ENCODE measurements at regions not wholly inside any gene's neighbourhood (a gene's known extent, or its start where the extent isn't known, plus 50 kb on each side); places are given as distances from the start of the nearest gene placed in this dataset.
A peak's percentile ranks its signal among the peaks of the same experiment; 100 is the strongest.

DNA sequence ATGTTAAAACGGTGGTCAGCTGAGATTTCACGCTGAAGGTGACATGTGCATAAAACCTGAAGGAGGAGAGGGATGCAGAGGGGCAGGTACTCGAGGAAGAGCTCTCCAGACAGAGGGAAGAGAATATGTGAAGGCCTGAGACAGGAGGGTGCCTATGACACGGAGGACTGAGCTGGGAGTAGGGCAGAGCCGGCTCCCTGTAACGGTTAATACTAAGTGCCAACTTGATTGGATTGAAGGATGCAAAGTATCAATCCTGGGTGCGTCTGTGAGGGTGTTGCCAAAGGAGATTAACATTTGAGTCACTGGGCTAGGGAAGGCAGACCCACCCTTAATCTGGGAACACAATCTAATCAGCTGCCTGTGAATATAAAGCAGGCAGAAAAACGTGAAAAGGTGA lies 136.2 kb upstream of the SYT6 start:
- no peak for DNase-seq (ENCODE audit: low read depth)
- no peak overlapping the region for H3K4me3 ChIP-seq (ENCODE audit: low read depth, low read length)
- TF ChIP-seq, protein P1, sequence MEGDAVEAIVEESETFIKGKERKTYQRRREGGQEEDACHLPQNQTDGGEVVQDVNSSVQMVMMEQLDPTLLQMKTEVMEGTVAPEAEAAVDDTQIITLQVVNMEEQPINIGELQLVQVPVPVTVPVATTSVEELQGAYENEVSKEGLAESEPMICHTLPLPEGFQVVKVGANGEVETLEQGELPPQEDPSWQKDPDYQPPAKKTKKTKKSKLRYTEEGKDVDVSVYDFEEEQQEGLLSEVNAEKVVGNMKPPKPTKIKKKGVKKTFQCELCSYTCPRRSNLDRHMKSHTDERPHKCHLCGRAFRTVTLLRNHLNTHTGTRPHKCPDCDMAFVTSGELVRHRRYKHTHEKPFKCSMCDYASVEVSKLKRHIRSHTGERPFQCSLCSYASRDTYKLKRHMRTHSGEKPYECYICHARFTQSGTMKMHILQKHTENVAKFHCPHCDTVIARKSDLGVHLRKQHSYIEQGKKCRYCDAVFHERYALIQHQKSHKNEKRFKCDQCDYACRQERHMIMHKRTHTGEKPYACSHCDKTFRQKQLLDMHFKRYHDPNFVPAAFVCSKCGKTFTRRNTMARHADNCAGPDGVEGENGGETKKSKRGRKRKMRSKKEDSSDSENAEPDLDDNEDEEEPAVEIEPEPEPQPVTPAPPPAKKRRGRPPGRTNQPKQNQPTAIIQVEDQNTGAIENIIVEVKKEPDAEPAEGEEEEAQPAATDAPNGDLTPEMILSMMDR (IDR thresholded peaks at IDR 0.05; ENCODE audit: control insufficient read depth, extremely low read depth, insufficient read depth), result no peak

DNA sequence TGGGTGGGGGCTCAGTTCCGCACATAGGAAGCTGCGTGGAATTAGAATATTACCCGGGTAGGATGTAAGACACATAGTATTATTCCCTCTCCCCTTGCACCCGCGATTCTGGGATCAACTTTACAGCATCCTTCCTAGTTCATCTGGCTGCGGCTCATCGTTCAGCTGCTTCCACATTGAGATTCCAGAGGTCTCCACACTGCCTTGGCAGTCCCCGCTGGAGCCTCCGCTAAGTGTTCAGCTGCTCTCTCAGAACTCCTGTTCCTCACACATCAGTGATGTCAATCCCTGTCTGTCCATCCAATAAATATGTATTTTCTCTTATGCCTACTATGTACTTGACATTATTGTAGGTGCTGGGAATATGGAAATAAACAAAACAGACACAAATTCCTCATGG lies 135.6 kb upstream of the SYT6 start:
- TF ChIP-seq, protein P1 (IDR thresholded peaks at IDR 0.05; ENCODE audit: control insufficient read depth, extremely low read depth, insufficient read depth), result no peak
- no peak for DNase-seq (ENCODE audit: low read depth)
- no peak overlapping the region for H3K4me3 ChIP-seq (ENCODE audit: low read depth, low read length)

DNA sequence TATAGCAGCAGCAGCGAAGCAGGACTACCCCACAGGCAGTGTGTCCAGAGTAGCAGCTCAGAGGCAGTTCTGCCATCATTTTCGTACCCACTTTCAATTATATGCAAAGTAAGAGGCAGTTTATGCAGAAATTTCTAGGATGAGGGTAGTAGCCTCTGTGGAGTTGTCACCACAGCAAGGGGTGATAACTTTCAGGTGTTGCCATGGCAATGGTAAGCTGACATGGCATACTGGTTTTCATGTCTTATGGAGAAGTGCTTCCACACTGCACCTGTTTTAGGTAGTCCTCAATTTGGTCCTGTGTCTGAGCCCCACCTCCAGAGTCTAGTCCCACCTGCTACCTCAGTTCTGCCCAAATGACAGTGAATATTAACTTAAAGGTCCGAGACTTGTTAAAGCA lies 133.3 kb upstream of the SYT6 start:
- no peak for DNase-seq (ENCODE audit: low read depth)
- H3K4me3 ChIP-seq (ENCODE audit: low read depth, low read length), result no peak overlapping the region
- TF ChIP-seq, protein P1 (IDR thresholded peaks at IDR 0.05; ENCODE audit: control insufficient read depth, extremely low read depth, insufficient read depth), result no peak

DNA sequence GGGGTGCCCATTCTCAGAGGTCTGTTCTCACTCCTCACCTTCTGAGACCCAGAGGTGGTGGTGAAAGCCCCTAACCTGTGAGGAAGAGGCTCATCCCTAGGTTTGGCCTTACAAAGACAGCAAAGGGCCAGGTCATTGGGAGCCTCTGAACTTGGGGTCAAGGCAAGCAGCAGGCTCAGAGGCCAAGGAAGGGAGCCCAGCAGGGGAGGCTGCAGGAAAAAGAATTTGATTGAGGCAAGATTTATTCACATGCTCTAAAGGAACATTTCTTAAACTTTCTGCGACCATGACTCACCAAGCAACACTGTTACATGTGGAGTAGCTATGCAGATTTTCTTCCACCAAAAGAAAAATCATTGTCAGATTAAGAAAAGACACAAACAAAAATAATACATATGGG lies 132.5 kb upstream of the SYT6 start:
- H3K4me3 ChIP-seq (ENCODE audit: low read depth, low read length), result no peak overlapping the region
- TF ChIP-seq, protein P1 (IDR thresholded peaks at IDR 0.05; ENCODE audit: control insufficient read depth, extremely low read depth, insufficient read depth), result no peak
- no peak for DNase-seq (ENCODE audit: low read depth)

DNA sequence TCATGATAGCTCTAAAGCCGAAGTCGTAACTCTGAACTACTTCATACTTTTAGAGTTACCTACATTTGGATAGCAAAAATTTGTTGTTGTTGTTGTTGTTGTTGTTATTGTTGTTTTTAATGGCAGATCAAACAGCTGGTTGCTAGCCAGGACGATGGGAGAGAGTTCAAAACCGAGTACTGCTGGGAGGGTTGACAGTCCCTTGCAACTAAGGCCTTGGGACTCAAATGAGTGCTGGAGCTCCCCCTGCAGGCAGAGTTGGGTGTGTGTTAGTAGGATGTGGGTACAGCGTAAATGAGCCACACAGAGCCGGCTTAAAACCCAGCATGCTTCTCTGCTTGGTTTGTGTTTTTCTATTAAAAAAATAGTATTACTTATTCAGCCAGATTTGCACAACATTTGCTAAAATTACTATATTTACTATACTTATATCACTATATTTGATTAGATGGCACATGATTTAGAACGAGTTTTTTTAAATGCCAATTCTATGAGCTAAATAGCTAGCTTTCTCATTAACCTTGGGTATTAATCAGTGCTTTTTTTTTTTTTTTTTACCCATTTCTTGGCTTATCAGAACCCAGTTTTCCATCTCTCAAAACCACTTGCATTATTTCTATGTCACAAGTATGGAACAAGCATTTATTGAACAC lies 129.2 kb upstream of the SYT6 start:
- no peak overlapping the region for H3K4me3 ChIP-seq (ENCODE audit: low read depth, low read length)

DNA sequence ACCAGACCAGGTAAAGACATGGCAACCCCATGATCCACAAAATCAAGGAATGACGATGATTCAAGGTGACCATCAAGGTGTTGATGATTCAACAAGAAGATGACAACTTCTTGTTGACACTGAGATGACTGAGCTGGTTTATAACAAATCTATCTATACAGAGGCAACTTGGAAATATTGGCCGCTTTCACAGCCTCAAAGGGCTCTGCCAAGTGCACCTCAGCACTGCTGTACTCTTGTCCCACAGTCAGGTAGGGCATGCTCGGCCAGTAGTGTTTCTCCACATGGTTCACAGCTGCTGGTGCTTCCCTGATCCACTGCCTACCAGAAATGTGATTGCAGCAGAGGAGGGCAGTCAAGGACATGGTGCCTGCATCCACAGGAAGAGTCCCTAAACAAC lies 125.2 kb upstream of the SYT6 start:
- DNase-seq (ENCODE audit: low read depth), result no peak
- TF ChIP-seq, protein P1 (IDR thresholded peaks at IDR 0.05; ENCODE audit: control insufficient read depth, extremely low read depth, insufficient read depth), result no peak
- H3K4me3 ChIP-seq (ENCODE audit: low read depth, low read length), result no peak overlapping the region

More for the DNA sequence above, 129.2 kb upstream of the SYT6 start:
- DNase-seq (ENCODE audit: low read depth), result peak; percentile 69
- TF ChIP-seq, protein P1 (IDR thresholded peaks at IDR 0.05; ENCODE audit: control insufficient read depth, extremely low read depth, insufficient read depth), result peak; percentile 95

DNA sequence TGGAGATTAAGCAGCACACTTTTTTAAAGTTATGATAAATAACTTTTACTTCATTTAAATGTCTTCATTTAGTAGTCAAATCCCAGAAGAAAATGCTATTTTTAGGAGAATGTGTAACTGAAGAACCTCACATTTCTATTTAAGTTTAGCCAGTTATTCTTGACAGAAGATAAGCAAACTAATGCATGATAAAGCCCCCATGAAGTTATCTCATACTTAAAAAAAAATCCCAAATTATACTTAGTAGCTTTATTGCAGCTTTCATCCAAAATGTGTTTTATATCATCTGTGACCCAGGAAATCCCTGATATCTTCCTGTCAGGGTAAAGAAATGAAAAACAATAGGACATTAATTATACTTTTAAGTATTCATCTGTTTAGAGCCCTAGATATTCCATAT lies 124.8 kb upstream of the SYT6 start:
- no peak overlapping the region for H3K4me3 ChIP-seq (ENCODE audit: low read depth, low read length)
- TF ChIP-seq, protein P1 (IDR thresholded peaks at IDR 0.05; ENCODE audit: control insufficient read depth, extremely low read depth, insufficient read depth), result no peak
- DNase-seq (ENCODE audit: low read depth), result no peak
